Osteoblast (primary cell): ENCODE measurements at regions not wholly inside any gene's neighbourhood (a gene's known extent, or its start where the extent isn't known, plus 50 kb on each side); places are given as distances from the start of the nearest gene placed in this dataset.

Source experiments
- DNase-seq: peaks from one replicate; pipeline ENCODE4 v3.0.0; 2011; ENCODE audit warnings: low spot score, mixed read lengths; ENCODE audit not compliant: insufficient read length; ENCODE audit errors: missing footprints
- H2AFZ ChIP-seq: 2 replicates; pipeline ENCODE4 v1.6.0; 2011; ENCODE audit warnings: mild to moderate bottlenecking, low read length
- H3K27ac ChIP-seq: 2 replicates; pipeline ENCODE4 v1.5.1; 2011; ENCODE audit warnings: mild to moderate bottlenecking, low read depth, low read length, moderate library complexity
- H3K27me3 ChIP-seq: 2 replicates; pipeline ENCODE4 v1.6.0; 2012; ENCODE audit warnings: mild to moderate bottlenecking, control low read depth, inconsistent platforms, low read length, moderate library complexity; ENCODE audit not compliant: insufficient read depth
- H3K36me3 ChIP-seq: 2 replicates; pipeline ENCODE4 v1.5.1; 2011; ENCODE audit warnings: mild to moderate bottlenecking, low read length, control low read depth, moderate library complexity; ENCODE audit not compliant: insufficient read depth
- H3K4me1 ChIP-seq: 2 replicates; pipeline ENCODE4 v1.5.1; 2011; ENCODE audit warnings: mild to moderate bottlenecking, low read length, control low read depth, moderate library complexity; ENCODE audit not compliant: insufficient read depth
- H3K4me2 ChIP-seq: 2 replicates; pipeline ENCODE4 v1.6.0; 2011; ENCODE audit warnings: mild to moderate bottlenecking, low read length; ENCODE audit not compliant: insufficient read depth
- H3K4me3 ChIP-seq: fragments of 200-600 bp; sonication (generic); 3 replicates; pipeline ENCODE4 v1.5.1; 2012; ENCODE audit warnings: mild to moderate bottlenecking, low read length, inconsistent platforms; ENCODE audit not compliant: insufficient read depth
- H3K79me2 ChIP-seq: 2 replicates; pipeline ENCODE4 v1.6.0; 2012; ENCODE audit warnings: mild to moderate bottlenecking, low read length, control low read depth, inconsistent platforms; ENCODE audit not compliant: insufficient read depth
- H3K9me3 ChIP-seq: 2 replicates; pipeline ENCODE4 v1.5.1; 2011; ENCODE audit warnings: low read depth, low read length, control low read depth
- H4K20me1 ChIP-seq: 2 replicates; pipeline ENCODE4 v1.6.0; 2012; ENCODE audit warnings: mild to moderate bottlenecking, low read length, control low read depth; ENCODE audit not compliant: insufficient read depth
- CTCF ChIP-seq: IDR thresholded peaks from 2 replicates; pipeline ENCODE4 v1.5.1; 2011; ENCODE audit warnings: mild to moderate bottlenecking, low read depth, low read length, moderate library complexity; ENCODE audit errors: extremely low read depth

- peaks cover 4% of the 10 kb centered on the region for H3K9me3 ChIP-seq
- H3K27ac ChIP-seq: no peak overlapping the region
- no peaks in the 10 kb centered on the region for H3K4me1 ChIP-seq
- no peaks in the 10 kb centered on the region for H3K79me2 ChIP-seq
- DNase-seq: no peak
- no peaks in the 10 kb centered on the region for H3K36me3 ChIP-seq
- no peak overlapping the region for H3K4me3 ChIP-seq
- H3K27me3 ChIP-seq: no peaks in the 10 kb centered on the region
- no peak overlapping the region for H2AFZ ChIP-seq
- no peak for TF ChIP-seq CTCF
- no peaks in the 10 kb centered on the region for H4K20me1 ChIP-seq
- no peak overlapping the region for H3K4me2 ChIP-seq
Observed at GRCh38 chr5:22988937-22989336, 135.8 kb upstream of the CDH12 start.

- DNase-seq: no peak
- H3K4me2 ChIP-seq: no peak overlapping the region
- H2AFZ ChIP-seq: no peak overlapping the region
- no peak for TF ChIP-seq CTCF
- peaks cover 4% of the 10 kb centered on the region for H3K9me3 ChIP-seq
- H3K27me3 ChIP-seq: no peaks in the 10 kb centered on the region
- H3K79me2 ChIP-seq: no peaks in the 10 kb centered on the region
- no peaks in the 10 kb centered on the region for H3K4me1 ChIP-seq
- H4K20me1 ChIP-seq: no peaks in the 10 kb centered on the region
- H3K4me3 ChIP-seq: no peak overlapping the region
- no peaks in the 10 kb centered on the region for H3K36me3 ChIP-seq
- H3K27ac ChIP-seq: no peak overlapping the region
Observed at GRCh38 chr5:22986281-22986680, 133.1 kb upstream of the CDH12 start.

GRCh38 chr5:22985446-22985845 is 132.3 kb upstream of the CDH12 start:
- TF ChIP-seq CTCF: no peak
- Histone ChIP-seq H3K9me3 (no peaks in the 10 kb centered on the region), H4K20me1 (no peaks in the 10 kb centered on the region), H3K27ac (no peak overlapping the region), H3K4me3 (no peak overlapping the region), H3K4me2 (no peak overlapping the region), H3K79me2 (no peaks in the 10 kb centered on the region), H3K4me1 (no peaks in the 10 kb centered on the region), H2AFZ (no peak overlapping the region), H3K36me3 (no peaks in the 10 kb centered on the region), H3K27me3 (no peaks in the 10 kb centered on the region)
- no peak for DNase-seq

GRCh38 chr5:22970956-22971618 is 117.9 kb upstream of the CDH12 start:
- H4K20me1 ChIP-seq: no peaks in the 10 kb centered on the region
- H3K4me3 ChIP-seq: no peak overlapping the region
- H3K4me1 ChIP-seq: no peaks in the 10 kb centered on the region
- no peaks in the 10 kb centered on the region for H3K27me3 ChIP-seq
- no peak for DNase-seq
- H3K36me3 ChIP-seq: no peaks in the 10 kb centered on the region
- no peak overlapping the region for H2AFZ ChIP-seq
- H3K4me2 ChIP-seq: no peak overlapping the region
- no peaks in the 10 kb centered on the region for H3K9me3 ChIP-seq
- TF ChIP-seq CTCF: no peak
- no peaks in the 10 kb centered on the region for H3K79me2 ChIP-seq
- H3K27ac ChIP-seq: no peak overlapping the region
